ENCODE measurements at regions not wholly inside any gene's neighbourhood (a gene's known extent, or its start where the extent isn't known, plus 50 kb on each side); places are given as distances from the start of the nearest gene placed in this dataset.

GRCh38 chr12:25741917-25742316, 188.8 kb upstream of the LMNTD1 start:
- TF ChIP-seq REST (IDR thresholded peaks at IDR 0.05; ENCODE audit: insufficient read depth in 1 of 2, low read depth in 2 of 2, low read length in 2 of 2) (no peak), POLR2AphosphoS5 (IDR thresholded peaks at IDR 0.05; ENCODE audit: low read depth, low read length) (no peak), SIN3A (IDR thresholded peaks at IDR 0.05; ENCODE audit: borderline replicate concordance, insufficient read depth, low read length) (no peak), TAF1 (IDR thresholded peaks at IDR 0.05; ENCODE audit: borderline replicate concordance, insufficient read depth, low read length) (no peak), FOXP2 (optimal IDR thresholded peaks at IDR 0.05; ENCODE audit: borderline replicate concordance, extremely low read depth, extremely low read length, insufficient read depth) (no peak)

- TF ChIP-seq REST (IDR thresholded peaks at IDR 0.05; ENCODE audit: insufficient read depth in 1 of 2, low read depth in 2 of 2, low read length in 2 of 2) (no peak), SIN3A (IDR thresholded peaks at IDR 0.05; ENCODE audit: borderline replicate concordance, insufficient read depth, low read length) (no peak), POLR2AphosphoS5 (IDR thresholded peaks at IDR 0.05; ENCODE audit: low read depth, low read length) (no peak), TAF1 (IDR thresholded peaks at IDR 0.05; ENCODE audit: borderline replicate concordance, insufficient read depth, low read length) (no peak), FOXP2 (optimal IDR thresholded peaks at IDR 0.05; ENCODE audit: borderline replicate concordance, extremely low read depth, extremely low read length, insufficient read depth) (no peak)
Measured at GRCh38 chr12:25743679-25744215, 190.7 kb upstream of the LMNTD1 start.

GRCh38 chr12:25744313-25744712, 191.2 kb upstream of the LMNTD1 start:
- no peak for TF ChIP-seq SIN3A (IDR thresholded peaks at IDR 0.05; ENCODE audit: borderline replicate concordance, insufficient read depth, low read length)
- no peak for TF ChIP-seq POLR2AphosphoS5 (IDR thresholded peaks at IDR 0.05; ENCODE audit: low read depth, low read length)
- TF ChIP-seq FOXP2 (optimal IDR thresholded peaks at IDR 0.05; ENCODE audit: borderline replicate concordance, extremely low read depth, extremely low read length, insufficient read depth): no peak
- TF ChIP-seq REST (IDR thresholded peaks at IDR 0.05; ENCODE audit: insufficient read depth in 1 of 2, low read depth in 2 of 2, low read length in 2 of 2): no peak

GRCh38 chr12:25745281-25745680, 192.2 kb upstream of the LMNTD1 start:
- no peak for TF ChIP-seq SIN3A (IDR thresholded peaks at IDR 0.05; ENCODE audit: borderline replicate concordance, insufficient read depth, low read length)
- no peak for TF ChIP-seq TAF1 (IDR thresholded peaks at IDR 0.05; ENCODE audit: borderline replicate concordance, insufficient read depth, low read length)
- no peak for TF ChIP-seq FOXP2 (optimal IDR thresholded peaks at IDR 0.05; ENCODE audit: borderline replicate concordance, extremely low read depth, extremely low read length, insufficient read depth)
- no peak for TF ChIP-seq POLR2AphosphoS5 (IDR thresholded peaks at IDR 0.05; ENCODE audit: low read depth, low read length)
- no peak for TF ChIP-seq REST (IDR thresholded peaks at IDR 0.05; ENCODE audit: insufficient read depth in 1 of 2, low read depth in 2 of 2, low read length in 2 of 2)

- TF ChIP-seq POLR2AphosphoS5 (IDR thresholded peaks at IDR 0.05; ENCODE audit: low read depth, low read length): no peak
- TF ChIP-seq FOXP2 (optimal IDR thresholded peaks at IDR 0.05; ENCODE audit: borderline replicate concordance, extremely low read depth, extremely low read length, insufficient read depth): no peak
- TF ChIP-seq TAF1 (IDR thresholded peaks at IDR 0.05; ENCODE audit: borderline replicate concordance, insufficient read depth, low read length): no peak
Measured at GRCh38 chr12:25746131-25746530, 193.0 kb upstream of the LMNTD1 start.
